ENCODE measurements at regions not wholly inside any gene's neighbourhood (a gene's known extent, or its start where the extent isn't known, plus 50 kb on each side); places are given as distances from the start of the nearest gene placed in this dataset.

GRCh38 chr1:234907208-234907939 is 221.3 kb downstream of the TOMM20 start:
- TF ChIP-seq CTCF (IDR thresholded peaks at IDR 0.05; ENCODE audit: low read depth, low read length, missing control alignments) = no peak
- H3K4me3 ChIP-seq (ENCODE audit: low read depth, low read length) = no peak overlapping the region
- no peak for DNase-seq (ENCODE audit: low read depth)
- in situ Hi-C loops (cut with HindIII; ENCODE audit: low sequenced_read_pairs) = no loop called here

GRCh38 chr1:234906654-234907053 is 222.0 kb downstream of the TOMM20 start:
- no peak for TF ChIP-seq CTCF (IDR thresholded peaks at IDR 0.05; ENCODE audit: low read depth, low read length, missing control alignments)
- H3K4me3 ChIP-seq (ENCODE audit: low read depth, low read length) = no peak overlapping the region
- DNase-seq (ENCODE audit: low read depth) = no peak
- in situ Hi-C loops (cut with HindIII; ENCODE audit: low sequenced_read_pairs) = no loop called here

- no peak for TF ChIP-seq CTCF (IDR thresholded peaks at IDR 0.05; ENCODE audit: low read depth, low read length, missing control alignments)
- H3K4me3 ChIP-seq (ENCODE audit: low read depth, low read length) = no peak overlapping the region
- in situ Hi-C loops (cut with HindIII; ENCODE audit: low sequenced_read_pairs) = no loop called here
- DNase-seq (ENCODE audit: low read depth) = no peak
These were observed 225.7 kb downstream of the TOMM20 start for GRCh38 chr1:234902774-234903547.

- in situ Hi-C loops (cut with HindIII; ENCODE audit: low sequenced_read_pairs) = no loop called here
- no peak overlapping the region for H3K4me3 ChIP-seq (ENCODE audit: low read depth, low read length)
- DNase-seq (ENCODE audit: low read depth) = no peak
- TF ChIP-seq CTCF (IDR thresholded peaks at IDR 0.05; ENCODE audit: low read depth, low read length, missing control alignments) = no peak
These were observed 227.1 kb downstream of the TOMM20 start for GRCh38 chr1:234901491-234902049.

GRCh38 chr1:234900595-234900994 is 228.0 kb downstream of the TOMM20 start:
- H3K4me3 ChIP-seq (ENCODE audit: low read depth, low read length) = no peak overlapping the region
- TF ChIP-seq CTCF (IDR thresholded peaks at IDR 0.05; ENCODE audit: low read depth, low read length, missing control alignments) = no peak
- DNase-seq (ENCODE audit: low read depth) = no peak
- in situ Hi-C loops (cut with HindIII; ENCODE audit: low sequenced_read_pairs) = no loop called here

- in situ Hi-C loops (cut with HindIII; ENCODE audit: low sequenced_read_pairs) = no loop called here
- H3K4me3 ChIP-seq (ENCODE audit: low read depth, low read length) = no peak overlapping the region
- no peak for DNase-seq (ENCODE audit: low read depth)
- TF ChIP-seq CTCF (IDR thresholded peaks at IDR 0.05; ENCODE audit: low read depth, low read length, missing control alignments) = no peak
These were observed 228.9 kb downstream of the TOMM20 start for GRCh38 chr1:234899730-234900072.

All from astrocyte of the cerebellum (primary cell).